ENCODE measurements at regions not wholly inside any gene's neighbourhood (a gene's known extent, or its start where the extent isn't known, plus 50 kb on each side); places are given as distances from the start of the nearest gene placed in this dataset.

DNA sequence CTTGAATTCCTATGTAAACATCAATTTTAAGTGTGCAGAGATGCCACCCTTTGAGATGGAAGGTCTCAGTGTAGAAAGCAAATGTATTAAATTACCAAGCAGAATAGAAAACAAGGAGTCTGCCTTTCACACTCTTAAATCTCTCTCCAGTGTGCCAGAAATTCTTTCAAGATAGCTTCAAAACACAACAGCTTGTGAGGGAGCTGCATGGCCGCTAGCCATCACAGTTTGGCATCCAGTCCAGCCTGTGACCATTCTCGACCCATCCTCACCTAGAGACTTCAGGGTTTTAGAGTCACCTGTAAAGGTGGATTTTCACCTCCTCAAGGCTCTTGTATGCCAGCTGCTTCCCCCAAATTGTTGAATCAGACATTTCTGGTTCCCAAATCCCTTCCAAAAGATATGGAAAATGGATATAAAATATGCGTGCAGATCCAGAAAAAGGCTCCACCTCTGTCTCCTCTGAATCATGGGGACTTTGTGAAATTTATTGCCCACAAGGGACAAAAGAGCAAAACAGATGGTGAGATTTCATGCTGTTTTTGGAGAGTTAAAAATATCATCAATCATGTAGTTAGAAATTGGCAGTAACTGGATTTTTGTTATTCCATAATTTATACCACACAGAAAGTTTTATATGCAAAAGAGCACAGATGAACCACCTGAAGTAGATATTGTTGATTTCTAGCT lies 114.2 kb upstream of the THRB start:
- Histone ChIP-seq H3K27ac (peak overlapping the region in 1 of 2 donors; percentile 40), H3K4me1 (peaks cover 4 to 8% of the 10 kb centered on the region in 2 donors), H3K9me3 (no peaks in the 10 kb centered on the region), H3K27me3 (no peaks in the 10 kb centered on the region), H3K36me3 (no peaks in the 10 kb centered on the region), H3K4me3 (no peak overlapping the region)
- intact Hi-C loops (cut with DNase I) = no loop called here
- TF ChIP-seq, protein P1, sequence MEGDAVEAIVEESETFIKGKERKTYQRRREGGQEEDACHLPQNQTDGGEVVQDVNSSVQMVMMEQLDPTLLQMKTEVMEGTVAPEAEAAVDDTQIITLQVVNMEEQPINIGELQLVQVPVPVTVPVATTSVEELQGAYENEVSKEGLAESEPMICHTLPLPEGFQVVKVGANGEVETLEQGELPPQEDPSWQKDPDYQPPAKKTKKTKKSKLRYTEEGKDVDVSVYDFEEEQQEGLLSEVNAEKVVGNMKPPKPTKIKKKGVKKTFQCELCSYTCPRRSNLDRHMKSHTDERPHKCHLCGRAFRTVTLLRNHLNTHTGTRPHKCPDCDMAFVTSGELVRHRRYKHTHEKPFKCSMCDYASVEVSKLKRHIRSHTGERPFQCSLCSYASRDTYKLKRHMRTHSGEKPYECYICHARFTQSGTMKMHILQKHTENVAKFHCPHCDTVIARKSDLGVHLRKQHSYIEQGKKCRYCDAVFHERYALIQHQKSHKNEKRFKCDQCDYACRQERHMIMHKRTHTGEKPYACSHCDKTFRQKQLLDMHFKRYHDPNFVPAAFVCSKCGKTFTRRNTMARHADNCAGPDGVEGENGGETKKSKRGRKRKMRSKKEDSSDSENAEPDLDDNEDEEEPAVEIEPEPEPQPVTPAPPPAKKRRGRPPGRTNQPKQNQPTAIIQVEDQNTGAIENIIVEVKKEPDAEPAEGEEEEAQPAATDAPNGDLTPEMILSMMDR (IDR thresholded peaks at IDR 0.05) = no peak
- no peak for DNase-seq (ENCODE audit: low spot score in 2 of 2)

DNA sequence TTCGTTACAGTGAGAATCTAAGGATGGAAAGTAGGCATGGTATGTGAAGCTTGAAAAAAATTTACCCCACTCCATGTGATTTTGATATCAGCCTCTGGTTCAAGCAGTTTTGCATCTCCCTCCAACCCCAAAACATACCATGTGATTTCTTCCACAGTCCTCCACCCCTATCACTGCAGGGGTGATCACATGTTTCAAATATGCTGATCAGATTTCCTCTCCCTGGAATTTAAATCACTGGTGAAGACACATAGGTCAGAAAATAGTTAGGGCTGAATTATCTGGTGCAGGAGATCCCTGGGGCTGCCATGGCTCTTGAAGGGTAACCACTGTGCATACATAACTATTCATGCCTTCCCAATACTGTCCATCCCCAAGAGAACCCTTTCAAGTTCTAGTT lies 119.7 kb upstream of the THRB start:
- H3K27me3 ChIP-seq = no peaks in the 10 kb centered on the region
- TF ChIP-seq, protein P1 (IDR thresholded peaks at IDR 0.05) = no peak
- no peak for DNase-seq (ENCODE audit: low spot score in 2 of 2)
- H3K27ac ChIP-seq = no peak overlapping the region
- H3K9me3 ChIP-seq = no peaks in the 10 kb centered on the region
- H3K4me3 ChIP-seq = no peak overlapping the region
- no peaks in the 10 kb centered on the region for H3K4me1 ChIP-seq
- no peaks in the 10 kb centered on the region for H3K36me3 ChIP-seq
- intact Hi-C loops (cut with DNase I) = no loop called here

DNA sequence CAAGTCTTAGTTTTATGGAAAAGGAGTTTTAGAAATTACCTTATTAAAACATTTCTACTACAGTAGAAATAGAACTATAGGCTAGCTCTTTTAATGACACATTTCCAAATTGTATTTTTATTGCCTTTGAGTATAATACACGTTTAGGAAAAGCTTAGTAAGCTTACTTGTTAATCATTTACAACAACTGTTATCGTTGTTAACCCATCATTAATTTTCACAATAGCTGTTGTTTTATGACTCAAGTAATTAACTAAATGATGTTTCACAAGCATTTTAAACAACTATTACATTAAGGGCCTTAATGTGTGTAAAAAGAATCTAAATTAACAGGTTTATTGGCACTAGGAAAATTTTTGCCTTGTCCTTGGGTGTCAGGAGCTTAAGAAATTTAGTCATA lies 120.5 kb upstream of the THRB start:
- H3K27ac ChIP-seq = no peak overlapping the region
- H3K27me3 ChIP-seq = no peaks in the 10 kb centered on the region
- TF ChIP-seq, protein P1 (IDR thresholded peaks at IDR 0.05) = no peak
- no peak overlapping the region for H3K4me3 ChIP-seq
- DNase-seq (ENCODE audit: low spot score in 2 of 2) = no peak
- intact Hi-C loops (cut with DNase I) = no loop called here
- no peaks in the 10 kb centered on the region for H3K4me1 ChIP-seq
- no peaks in the 10 kb centered on the region for H3K9me3 ChIP-seq
- no peaks in the 10 kb centered on the region for H3K36me3 ChIP-seq

DNA sequence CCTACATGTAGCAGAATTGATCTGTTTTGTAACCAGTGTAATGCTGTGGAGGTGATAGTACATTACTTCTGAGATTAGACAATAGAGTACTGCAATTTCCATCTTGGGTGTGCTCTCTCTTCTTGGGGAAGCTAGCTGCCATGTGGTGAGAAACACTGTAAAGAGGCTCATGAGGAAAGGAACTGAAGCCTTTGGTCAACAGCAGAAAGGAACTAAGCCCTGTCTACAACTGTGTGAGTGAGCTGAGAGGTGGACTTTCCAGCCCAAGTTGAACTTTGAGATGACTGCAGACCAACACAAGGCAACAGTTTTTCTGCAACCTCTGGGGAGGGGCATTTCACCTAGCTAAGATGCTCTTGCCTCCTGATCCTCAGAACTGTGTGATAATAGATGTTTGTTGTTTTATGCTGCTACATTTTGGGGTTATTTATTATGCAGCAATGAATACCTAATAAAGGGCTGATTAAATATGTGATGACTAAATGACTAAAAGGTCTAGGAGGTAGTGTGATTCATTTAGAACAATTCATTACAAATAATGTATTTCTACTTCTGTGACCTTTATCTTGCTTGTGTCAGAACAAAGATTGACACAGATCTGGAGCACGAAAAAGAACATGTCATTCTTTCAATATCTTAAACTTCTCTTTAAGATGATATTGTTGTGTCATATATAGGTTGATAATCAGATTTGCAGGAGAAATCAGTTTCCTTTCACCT lies 121.6 kb upstream of the THRB start:
- intact Hi-C loops (cut with DNase I) = no loop called here
- Histone ChIP-seq H3K27ac (no peak overlapping the region), H3K36me3 (no peaks in the 10 kb centered on the region), H3K4me3 (no peak overlapping the region), H3K9me3 (no peaks in the 10 kb centered on the region), H3K27me3 (no peaks in the 10 kb centered on the region), H3K4me1 (no peaks in the 10 kb centered on the region)
- no peak for DNase-seq (ENCODE audit: low spot score in 2 of 2)
- TF ChIP-seq, protein P1 (IDR thresholded peaks at IDR 0.05) = no peak

DNA sequence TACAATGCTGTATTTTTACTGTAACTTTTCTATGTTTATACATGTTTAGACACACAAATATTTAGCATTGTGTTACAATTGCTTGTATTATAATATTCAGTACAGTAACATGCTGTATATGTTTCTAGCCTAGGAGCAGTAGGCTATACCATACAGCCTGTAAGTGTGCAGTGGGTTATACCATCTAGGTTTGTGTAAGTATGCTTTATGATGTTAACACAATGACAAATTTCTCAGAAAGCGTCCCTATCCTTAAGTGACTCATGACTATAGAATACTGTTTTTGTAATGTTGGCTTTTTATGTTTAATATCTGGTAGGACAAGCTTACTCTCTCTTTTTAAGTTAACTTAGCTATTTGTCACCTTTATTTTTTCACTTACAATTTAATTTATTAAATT lies 127.5 kb upstream of the THRB start:
- TF ChIP-seq, protein P1 (IDR thresholded peaks at IDR 0.05) = no peak
- intact Hi-C loops (cut with DNase I) = no loop called here
- H3K4me1 ChIP-seq = no peaks in the 10 kb centered on the region
- no peaks in the 10 kb centered on the region for H3K9me3 ChIP-seq
- no peak for DNase-seq (ENCODE audit: low spot score in 2 of 2)
- H3K36me3 ChIP-seq = no peaks in the 10 kb centered on the region
- H3K27ac ChIP-seq = no peak overlapping the region
- H3K27me3 ChIP-seq = no peaks in the 10 kb centered on the region
- no peak overlapping the region for H3K4me3 ChIP-seq

Measured in ascending aorta (tissue), 2 donors.